SK-N-SH (cell line): ENCODE measurements at regions not wholly inside any gene's neighbourhood (a gene's known extent, or its start where the extent isn't known, plus 50 kb on each side); places are given as distances from the start of the nearest gene placed in this dataset.

ENCODE experiments used
- CTCF ChIP-seq: fragments of 200-600 bp; sonication (generic); IDR thresholded peaks from 2 replicates; pipeline ENCODE4 v1.6.1; 2017; ENCODE audit warnings: antibody characterized with exemption, mild to moderate bottlenecking, moderate library complexity
- MAX ChIP-seq: IDR thresholded peaks from 2 replicates; pipeline ENCODE4 v1.4.0; 2012; ENCODE audit warnings: low read depth
- MEF2A ChIP-seq: IDR thresholded peaks from 2 replicates; pipeline ENCODE4 v1.4.0; 2012; ENCODE audit warnings: low read depth, borderline replicate concordance
- MXI1 ChIP-seq: IDR thresholded peaks from 2 replicates; pipeline ENCODE4 v1.6.1; 2012; ENCODE audit warnings: mild to moderate bottlenecking, low read depth, low read length, improper control_type of control experiment
- PBX3 ChIP-seq: IDR thresholded peaks from 2 replicates; pipeline ENCODE4; 2012
- POLR2AphosphoS5 ChIP-seq: IDR thresholded peaks from 2 replicates; pipeline ENCODE4 v1.6.1; 2012; ENCODE audit warnings: low read depth, low read length
- RAD21 ChIP-seq: IDR thresholded peaks from 2 replicates; pipeline ENCODE4 v1.6.1; 2012; ENCODE audit warnings: mild to moderate bottlenecking, low read length
- RXRA ChIP-seq: IDR thresholded peaks from 2 replicates; pipeline ENCODE4 v1.4.0; 2012; ENCODE audit warnings: low read depth, mild to moderate bottlenecking, borderline replicate concordance
- TAF1 ChIP-seq: IDR thresholded peaks from 2 replicates; pipeline ENCODE4 v1.6.1; 2012; ENCODE audit warnings: low read depth, mild to moderate bottlenecking, low read length, moderate library complexity, borderline replicate concordance
- TCF12 ChIP-seq: IDR thresholded peaks from 2 replicates; pipeline ENCODE4 v1.4.0; 2012
- YY1 ChIP-seq: IDR thresholded peaks from 2 replicates; pipeline ENCODE4 v1.4.0; 2012; ENCODE audit warnings: low read depth, mild to moderate bottlenecking

GRCh38 chr20:48007351-48007750 is 222.1 kb upstream of the SULF2 start:
- TF ChIP-seq CTCF: no peak
- no peak for TF ChIP-seq YY1
- no peak for TF ChIP-seq RXRA
- TF ChIP-seq MEF2A: no peak
- TF ChIP-seq MAX: no peak
- TF ChIP-seq PBX3: no peak
- TF ChIP-seq TAF1: no peak
- TF ChIP-seq POLR2AphosphoS5: no peak
- TF ChIP-seq TCF12: no peak
- TF ChIP-seq RAD21: no peak
- TF ChIP-seq MXI1: no peak
